ENCODE measurements at regions not wholly inside any gene's neighbourhood (a gene's known extent, or its start where the extent isn't known, plus 50 kb on each side); places are given as distances from the start of the nearest gene placed in this dataset.
A peak's percentile ranks its signal among the peaks of the same experiment; 100 is the strongest.

DNA sequence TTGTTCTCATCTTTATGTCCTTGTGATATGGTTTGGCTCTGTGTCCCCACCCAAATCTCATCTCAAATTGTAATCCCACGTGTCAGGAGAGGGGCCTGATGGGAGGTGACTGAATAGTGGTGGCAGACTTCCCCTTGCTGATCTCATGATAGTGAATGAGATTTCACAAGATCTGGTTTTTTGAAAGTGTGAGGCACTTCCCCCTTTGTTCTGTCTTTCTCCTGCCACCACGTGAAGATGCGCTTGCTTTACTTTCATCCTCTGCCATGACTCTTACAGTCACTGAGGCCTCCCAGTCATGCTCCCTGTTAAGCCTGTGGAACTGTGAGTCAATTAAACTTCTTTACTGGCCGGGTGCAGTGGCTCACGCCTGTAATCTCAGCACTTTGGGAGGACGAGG is 161.0 kb downstream of the HERPUD2 start:
- DNase-seq, result no peak

DNA sequence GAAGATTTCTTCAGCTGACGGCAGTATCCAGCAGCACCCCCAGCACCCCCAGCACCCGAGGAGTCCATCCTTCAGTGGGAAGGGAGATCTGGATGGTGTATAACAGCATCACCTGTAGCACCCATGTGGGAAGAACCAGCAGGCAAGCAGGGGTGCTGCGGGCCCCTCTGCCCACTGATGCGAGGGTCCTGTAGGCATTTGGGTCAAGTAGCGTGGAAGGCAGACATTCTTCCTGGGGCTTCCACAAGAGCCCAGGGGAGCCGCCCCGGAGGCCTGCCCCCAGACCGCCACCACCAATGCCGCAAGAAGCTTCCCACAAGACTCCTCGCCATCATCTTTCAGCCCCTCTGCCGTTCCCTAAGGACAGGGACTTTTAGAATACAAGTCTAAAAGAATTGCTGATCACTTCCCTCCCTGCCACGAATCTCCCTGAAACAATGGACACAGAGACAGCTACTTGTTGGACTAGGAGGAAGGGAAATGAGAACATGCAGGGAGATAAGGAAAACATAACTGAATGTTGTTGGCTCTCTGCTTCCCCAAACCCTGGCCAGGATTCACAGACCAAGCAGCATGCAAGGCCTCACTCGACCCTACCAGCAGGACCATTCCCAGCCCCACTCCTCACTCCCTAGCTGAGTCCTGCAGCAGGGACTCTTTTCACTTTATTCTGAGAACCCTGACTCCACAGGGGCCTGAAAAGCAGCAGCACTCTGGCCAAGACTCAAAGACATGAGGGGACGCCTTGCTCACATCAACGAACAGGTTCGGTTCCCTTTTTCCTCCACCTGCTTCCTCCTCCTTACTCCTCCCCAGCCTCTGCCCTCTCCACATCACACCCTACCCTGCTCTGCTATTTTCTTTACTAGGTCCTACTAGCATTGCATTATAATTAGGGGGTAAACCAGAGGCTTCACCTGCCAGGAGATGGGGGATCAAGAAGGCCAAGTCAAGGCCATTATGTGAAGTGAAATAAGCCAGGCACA is 164.5 kb downstream of the HERPUD2 start:
- no peak for DNase-seq

DNA sequence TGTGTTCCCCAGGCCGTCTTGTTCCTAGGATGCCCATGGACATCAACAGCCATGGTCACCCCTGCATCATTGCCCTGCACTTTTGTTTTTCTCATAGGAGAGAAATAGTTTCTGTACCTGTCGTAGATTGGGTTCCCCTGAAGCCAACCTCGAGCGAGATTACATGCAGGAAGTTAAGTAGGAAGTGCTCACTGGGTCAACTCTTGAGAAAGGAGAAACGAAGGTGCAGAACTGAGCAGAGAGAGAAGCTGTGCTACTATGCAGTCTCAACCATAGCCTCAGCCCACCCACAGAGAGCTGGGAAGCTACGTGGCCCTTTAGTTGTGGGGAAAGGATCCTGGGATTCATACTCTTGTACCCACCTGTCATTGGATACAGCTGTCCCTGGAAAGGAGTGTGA is 165.2 kb downstream of the HERPUD2 start:
- no peak for DNase-seq

DNA sequence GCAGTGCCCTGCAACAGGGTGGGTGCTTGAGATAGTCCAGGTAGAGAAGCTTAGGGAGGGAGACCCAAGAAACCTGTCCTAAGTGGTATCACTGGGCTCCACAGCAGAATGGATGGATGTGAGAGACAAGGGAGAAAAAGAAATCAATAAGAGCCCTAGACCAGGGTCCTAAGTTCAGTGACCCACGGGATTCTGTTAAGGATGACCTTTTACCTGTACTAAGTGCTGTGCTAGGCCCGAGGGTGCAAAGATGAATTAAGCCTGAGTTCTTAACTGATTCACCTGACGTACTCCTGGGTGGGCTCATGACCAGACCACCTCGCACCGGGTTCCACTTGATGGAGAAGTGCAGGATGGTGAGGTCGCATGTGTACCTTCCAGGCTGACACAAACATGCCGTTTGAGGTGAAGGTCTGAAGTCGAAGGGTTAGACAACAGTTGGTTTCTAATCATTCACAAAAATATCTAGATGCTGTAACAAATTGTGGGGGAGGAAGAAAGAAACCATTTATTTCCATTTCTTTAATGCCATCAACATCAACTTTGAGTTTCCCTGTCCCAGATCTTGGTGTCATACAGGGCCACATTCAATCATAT is 166.5 kb downstream of the HERPUD2 start:
- no peak for DNase-seq

DNA sequence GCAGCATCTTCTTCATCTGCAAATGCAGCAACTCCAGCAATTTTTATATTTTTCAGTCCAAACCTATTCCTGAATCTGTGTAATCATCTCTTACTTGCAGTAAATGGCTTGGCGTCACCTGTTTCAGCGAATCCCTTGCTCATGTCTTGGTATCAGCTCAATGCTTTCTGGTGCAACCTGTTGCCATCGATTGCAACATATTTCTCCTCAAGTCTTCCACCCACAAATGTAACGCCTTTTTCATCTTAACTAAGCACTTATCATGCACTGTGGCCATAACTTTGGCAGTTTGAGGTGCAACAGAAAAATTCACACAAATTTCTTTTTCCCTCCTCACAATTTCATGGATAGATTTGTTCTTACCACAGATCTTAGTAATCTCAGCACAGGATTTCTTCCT is 168.3 kb downstream of the HERPUD2 start:
- no peak for DNase-seq

DNA sequence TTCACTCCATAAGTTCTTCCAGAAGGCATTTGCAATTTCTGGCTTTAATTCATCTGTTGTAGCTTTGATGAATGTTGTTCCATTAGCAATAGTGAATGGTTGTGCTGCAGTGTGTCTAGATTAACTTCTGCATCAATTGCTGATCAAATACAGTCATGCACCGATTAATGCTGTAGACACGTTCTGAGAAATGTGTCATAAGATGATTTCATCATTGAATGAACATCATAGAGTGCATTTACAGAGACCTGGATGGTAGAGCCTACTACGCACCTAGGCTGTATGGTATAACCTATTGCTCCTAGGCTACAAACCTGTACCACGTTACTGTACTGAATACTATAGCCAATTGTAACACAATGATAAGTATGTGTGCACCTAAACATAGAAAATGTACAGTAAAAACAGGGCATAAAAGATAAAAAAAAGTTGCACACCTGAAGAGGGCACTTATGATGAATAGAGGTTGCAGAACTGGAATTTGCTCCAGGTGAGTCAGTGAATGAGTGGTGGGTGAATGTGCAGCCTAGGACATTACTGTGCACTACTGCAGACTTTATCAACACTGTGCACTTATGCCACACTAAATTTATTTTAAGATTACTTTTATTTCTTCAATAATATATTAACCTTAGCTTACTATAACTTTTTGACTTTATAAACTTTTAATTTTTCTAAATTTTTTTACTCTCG is 170.7 kb downstream of the HERPUD2 start:
- DNase-seq, result no peak

DNA sequence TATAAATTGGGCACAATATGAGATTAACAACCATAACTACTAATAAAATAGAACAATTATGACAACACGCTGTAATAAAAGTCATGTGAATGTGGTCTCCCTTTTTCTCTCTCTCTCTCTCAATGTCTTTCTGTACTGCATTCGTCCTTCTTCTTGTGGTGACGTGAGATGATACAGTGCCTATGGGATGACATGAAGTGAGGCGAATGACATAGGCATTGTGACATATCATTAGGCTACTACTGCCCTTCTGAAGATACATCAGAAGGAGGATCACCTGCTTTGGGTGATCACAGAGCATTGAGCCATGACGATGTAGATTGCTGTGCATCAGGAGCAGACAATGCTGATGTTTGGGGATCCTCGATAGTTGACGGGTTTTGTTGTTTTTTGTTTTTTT is 171.6 kb downstream of the HERPUD2 start:
- no peak for DNase-seq

DNA sequence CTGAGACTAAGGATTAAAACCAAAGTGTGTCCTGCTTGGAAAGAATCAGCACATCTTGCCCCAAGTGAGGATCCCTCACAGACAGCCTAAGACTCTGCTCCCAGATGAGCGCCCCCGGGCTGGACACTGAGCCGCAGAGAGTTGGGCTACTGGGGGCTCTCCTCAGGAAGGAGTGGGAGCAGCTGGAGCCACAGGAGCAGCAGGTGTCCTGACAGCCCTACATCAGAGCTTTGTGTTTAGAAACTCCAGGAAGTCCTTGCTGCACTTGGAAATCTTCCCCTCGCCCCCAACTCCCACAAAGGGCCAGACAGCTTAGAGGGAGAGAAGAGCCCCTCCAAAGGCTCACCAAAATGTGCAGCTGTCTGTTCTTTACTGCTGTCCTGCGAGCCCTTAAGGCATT is 172.2 kb downstream of the HERPUD2 start:
- no peak for DNase-seq

DNA sequence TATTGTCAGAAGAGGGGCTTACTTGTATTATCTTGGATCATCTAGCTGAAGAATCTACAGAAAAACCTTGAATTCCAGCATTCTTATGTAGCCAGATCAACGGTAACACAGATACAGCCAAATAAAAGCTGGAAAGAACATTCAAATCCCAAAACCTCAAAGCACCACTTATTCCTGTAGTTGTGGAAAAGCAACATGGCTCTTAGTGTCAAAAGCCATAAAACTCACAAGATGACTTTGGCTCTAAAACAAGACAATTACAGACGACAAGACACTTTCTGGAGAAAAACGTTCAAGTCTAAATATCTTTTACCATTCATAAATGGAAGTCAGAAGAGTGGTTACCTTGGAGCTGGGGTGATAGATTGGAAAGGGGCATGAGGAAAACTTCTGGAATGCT is 173.0 kb downstream of the HERPUD2 start:
- DNase-seq, result no peak

DNA sequence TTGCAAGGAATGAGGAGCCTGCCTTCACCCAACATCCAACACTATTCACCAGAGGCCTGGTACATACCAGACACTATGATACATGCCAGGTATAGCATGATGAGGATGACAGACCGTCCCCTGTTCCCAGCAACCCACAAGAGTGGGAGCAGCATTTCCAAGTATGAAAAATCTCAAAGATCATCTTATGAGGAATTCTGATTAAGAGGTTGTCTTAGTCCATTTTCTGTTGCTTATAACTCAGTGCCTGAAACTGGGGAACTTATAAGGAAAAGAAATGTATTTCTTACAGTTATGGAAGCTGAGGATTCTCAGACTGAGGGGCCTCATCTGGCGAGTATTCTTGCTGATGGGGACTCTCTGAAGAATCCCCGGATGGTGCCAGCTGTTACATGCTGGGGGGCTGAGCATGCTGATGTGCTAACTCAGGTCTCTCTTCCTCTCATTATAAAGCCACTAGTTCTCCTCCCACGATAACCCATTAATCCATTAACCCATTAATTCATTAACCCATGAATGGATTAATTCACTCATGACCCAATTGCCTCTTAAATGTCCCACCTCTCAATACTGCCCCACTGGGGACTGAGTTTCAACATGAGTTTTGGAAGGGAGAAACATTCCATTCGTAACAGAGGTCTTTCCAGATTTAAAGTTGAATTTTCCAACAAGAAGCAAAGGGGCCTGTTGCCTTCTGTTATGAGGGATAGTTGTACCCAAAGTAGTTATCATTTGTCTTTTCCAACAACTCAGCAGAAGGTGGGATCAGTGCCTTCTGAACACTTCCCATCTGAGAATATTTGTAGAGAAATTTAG is 173.9 kb downstream of the HERPUD2 start:
- DNase-seq, result no peak

DNA sequence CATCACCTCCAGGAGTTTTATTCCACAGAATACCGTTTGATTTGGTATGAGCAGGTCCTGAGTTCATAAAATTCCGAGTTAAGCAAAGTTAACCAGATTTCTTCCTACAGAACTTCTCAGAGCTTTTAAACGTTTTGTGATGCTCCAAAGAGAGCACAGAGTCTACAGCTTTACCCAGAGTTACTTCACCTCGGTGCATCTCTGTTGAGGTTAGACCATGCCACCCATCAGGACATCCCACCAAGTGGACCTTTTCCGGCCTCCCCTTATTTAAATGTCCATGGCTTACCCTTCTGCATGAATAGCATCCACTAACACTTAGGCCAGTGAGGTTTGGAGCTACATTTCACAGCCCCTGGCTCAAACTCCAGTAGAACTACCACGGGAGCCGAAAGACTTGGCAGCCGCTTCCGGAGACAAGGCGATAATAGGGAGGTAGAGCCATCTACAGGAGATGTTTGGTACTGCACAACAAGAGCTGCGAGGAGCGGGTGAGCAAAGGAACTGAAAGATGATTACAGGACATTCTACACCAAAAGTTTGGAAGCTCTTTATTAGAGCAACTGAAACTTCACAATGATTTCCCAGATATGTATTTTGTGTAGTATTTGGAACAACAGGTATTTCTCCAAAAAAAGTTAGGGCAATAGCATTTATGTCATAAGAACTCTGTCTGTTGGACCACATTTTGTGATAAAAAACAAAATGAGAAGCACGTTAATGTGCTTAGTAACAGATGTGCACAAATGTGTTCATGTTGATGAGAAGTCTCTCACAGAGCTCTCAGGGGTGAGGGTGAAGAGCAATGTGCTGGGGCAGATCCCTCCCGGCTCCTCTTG is 174.7 kb downstream of the HERPUD2 start:
- peak; percentile 56 to 66 for DNase-seq

DNA sequence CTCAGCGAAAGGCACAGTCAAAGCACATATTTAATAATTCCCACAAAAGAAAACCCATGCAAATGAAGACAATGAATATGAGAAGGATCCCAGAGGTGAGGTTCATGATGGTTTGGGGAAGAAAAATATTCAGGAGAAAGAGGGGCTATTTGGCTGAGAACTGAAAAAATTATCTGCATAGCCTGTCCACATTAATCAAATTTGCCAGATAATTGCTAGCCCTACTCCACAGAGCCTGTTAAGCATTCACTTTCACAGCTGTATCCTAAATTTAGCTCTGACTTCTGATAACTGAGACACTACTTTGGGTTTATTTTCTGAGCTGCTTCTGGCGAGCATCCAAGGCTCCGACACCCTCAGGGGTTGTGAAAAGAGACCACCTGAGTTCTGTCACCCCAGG is 176.2 kb downstream of the HERPUD2 start:
- DNase-seq, result no peak

DNA sequence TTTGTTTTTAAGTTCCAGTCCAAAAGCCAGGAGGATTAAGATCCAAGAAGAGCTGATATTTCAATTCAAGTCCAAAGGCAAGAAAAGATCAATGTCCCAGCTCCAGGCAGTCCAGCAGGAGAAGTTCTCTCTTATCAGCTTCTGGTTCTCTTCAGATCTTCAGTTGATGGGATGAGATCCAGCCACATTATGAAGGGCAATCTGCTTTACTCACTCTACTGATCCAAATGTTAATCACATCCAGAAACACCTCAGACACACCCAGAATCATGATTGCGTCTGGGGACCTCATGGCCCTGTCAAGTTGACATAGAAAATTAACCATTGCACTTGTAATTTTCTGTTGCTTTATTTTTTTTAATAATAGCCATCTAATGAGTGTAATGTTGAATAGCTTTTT is 178.4 kb downstream of the HERPUD2 start:
- no peak for DNase-seq

DNA sequence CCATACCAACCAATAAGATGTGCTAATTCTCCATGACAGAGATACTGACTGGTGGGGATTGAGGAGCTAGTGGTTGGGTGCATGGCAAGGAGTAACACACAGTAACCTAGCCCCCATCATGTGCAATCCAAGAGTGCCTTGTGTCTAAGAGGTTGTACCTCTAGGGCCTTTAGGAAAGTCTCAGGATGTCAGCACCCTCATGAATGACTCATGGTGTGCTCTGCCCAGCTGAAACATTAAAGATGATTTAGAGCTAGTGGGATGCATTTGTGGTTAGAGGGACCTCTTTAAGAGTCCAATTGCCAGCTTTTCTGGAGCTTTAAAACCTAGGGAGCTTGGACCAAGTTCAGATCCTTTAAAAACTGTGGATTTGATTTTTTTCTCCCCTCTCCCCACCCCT is 181.1 kb downstream of the HERPUD2 start:
- DNase-seq, result no peak

DNA sequence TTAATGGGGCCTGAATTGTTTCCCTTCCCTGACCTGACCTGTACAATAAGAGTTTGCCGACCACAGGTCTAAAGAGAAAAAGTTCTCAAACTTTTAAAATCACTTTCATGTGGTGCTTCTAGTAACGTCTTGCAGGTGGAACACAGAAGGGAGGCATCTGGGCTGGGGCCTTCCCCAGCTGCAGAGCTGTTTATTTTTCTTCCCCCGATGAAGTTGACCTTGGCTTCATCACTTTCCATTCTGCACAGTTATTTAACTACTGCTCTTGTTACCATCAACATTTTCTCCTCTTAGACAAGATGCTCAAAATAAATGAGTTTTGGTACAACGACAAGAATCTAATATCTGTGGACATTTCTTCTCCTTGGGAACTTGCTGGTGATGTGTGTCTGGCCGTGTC is 181.7 kb downstream of the HERPUD2 start:
- no peak for DNase-seq

DNA sequence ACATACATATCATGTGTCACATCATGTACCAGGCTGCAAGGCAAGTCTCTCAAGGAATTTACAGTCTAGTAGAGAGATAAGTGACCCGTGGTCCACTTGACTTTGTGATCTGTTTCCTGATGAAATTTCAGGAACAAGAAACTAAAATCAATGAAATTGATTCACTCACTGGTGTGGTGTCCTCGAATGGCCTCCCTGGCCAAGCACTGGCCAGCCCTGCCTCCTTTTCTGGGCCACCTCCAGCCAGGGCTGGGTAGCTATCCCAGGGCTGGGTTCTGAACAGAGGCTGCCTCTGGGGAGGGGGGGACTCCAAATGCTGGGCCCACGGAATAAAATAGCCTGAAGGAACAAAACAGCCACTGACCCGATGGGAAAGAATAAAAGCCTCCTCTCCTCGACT is 182.2 kb downstream of the HERPUD2 start:
- no peak for DNase-seq

DNA sequence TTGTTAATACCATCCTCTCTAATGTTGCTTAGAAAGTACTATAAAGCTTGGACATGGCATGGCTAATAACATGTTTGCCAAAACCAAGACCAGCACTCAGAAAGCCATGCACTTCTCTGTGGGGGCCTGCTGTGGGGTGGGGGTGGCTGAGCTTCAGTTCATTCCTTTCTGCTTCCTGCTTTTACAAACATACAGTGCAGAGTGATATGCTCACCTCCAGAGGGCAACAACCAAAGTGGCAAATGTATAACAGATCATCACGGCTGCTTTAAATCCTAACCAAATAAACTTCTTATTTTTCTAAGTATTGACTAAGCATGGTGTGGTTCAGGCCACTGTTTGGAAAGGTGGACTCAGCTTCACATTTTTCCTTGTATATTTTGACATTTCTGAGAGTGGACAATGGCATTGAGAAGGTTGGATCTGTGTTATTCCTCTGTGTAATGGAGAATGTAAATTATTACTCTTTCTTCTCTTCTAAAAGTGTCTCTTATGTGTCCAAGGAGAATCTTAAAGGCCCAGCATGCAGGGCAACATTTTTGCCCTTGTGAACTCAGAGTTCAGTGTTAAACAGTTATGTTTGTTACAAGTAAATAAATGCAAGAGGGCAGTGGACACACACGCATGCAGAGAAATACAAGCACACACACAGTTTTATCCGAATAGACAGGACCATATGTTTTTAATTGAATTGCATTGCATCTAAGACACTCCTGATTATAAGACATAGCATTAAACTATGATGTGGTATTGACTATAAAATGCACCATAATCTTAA is 186.1 kb downstream of the HERPUD2 start:
- DNase-seq, result no peak

DNA sequence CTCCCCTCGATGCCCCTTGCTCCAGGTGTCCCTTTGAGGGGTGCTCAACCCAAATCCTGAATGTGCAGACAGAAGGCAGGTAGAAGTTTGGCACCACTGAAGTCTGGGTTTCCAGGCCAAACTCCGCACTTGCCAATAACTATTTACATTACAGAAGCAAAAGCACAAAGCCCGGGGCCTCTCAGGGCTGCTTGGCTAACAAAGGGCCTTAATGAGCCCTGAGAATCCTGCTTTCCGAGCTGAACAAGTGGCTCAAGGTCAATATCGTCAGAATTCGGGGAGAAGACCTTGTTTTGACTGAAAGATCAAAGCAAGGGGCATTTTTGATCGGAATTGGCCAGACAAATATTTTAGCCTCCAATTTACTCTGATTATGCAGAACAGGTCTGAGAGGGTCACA is 189.9 kb downstream of the HERPUD2 start:
- DNase-seq, result no peak

DNA sequence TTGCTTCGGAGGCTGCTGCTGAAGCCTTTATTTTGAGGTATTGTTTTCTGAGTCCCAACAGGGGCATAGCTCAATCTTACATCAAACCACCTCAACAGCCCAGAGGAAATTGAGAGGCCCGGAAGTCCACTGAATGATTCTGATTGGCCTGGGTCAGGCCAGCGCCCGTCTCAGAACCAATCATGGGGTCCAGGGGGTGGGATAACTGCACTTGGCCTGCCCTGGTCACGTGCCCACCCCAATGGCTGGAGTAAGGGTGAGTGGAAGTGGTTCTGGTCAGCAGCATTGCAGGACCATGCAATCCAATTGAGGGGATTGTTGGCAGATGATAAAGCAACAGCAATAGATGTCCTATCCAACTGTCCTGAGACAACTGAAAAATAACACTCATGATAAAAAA is 190.6 kb downstream of the HERPUD2 start:
- no peak for DNase-seq

DNA sequence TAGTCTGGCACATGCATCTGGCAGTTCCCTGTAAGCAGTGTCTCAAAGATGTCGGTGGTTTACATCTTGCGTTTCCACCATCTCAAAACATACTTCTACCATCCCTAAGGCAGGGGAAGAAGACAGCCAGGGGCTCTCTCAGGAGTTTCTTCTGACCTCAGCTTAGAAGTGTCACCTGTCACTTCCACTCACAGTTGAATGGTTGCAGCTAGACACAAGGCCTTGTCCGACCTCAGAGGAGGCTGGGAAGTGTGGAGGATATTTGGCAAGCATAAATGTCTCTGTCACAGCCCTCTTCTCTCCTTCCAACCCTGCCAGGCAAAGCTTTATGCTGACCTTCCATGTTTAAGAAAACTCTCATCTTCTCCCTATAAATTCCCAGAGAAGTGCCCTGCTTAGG is 193.3 kb downstream of the HERPUD2 start:
- no peak for DNase-seq

DNA sequence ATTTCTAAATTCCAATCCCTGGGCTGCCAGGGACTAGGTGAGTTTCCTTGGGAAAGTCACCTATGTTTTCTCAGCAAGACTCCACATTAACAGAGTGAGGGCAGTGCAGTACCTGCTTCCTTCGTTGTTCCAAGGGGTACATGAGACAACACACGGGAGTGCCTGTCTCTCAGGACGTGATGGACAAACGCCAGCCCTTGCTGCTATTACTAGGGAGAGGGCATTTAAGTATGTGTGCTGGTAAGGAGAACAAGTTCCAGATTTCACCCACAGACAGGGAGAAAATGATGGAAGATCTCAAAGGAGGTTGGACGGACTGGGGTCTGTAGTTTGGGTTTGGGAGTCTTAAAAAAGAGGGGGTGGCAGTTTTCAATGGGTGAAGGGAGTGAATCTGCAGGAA is 195.7 kb downstream of the HERPUD2 start:
- no peak for DNase-seq
